Gastrocnemius medialis (tissue), 4 donors: ENCODE measurements at regions not wholly inside any gene's neighbourhood (a gene's known extent, or its start where the extent isn't known, plus 50 kb on each side); places are given as distances from the start of the nearest gene placed in this dataset.
A peak's percentile ranks its signal among the peaks of the same experiment; 100 is the strongest.
"Not testable (repeated sequence)": the region's sequence is repeated elsewhere in the genome, so short reads cannot be mapped to it uniquely, and the experiment has no call there.

Experiments used
- ATAC-seq, 2 donors: fragments of 150-250 bp; one replicate each; pipeline ENCODE4 v1.9.1; 2016
- DNase-seq, 2 donors: peaks; one replicate each; pipeline ENCODE4 v3.0.0-alpha.2; 2019
- H3K27ac ChIP-seq, 4 donors: fragments of 200-600 bp; sonication (generic); 1 replicate in 1 of 4; 2 replicates in 3 of 4; pipeline ENCODE4 v1.5.1; 2016 to 2018; ENCODE audit warnings: mild to moderate bottlenecking in 2 of 4, moderate library complexity in 1 of 4
- H3K27me3 ChIP-seq, 3 donors: fragments of 200-600 bp; sonication (generic) in 2 of 3; 1 replicate in 1 of 3; 2 replicates in 2 of 3; pipeline versions ENCODE4 v1.5.1 to v1.6.0; 2016 to 2019; ENCODE audit warnings: mild to moderate bottlenecking in 1 of 3, moderate library complexity in 1 of 3
- H3K36me3 ChIP-seq, 2 donors: fragments of 200-600 bp; sonication (generic) in 1 of 2; one replicate each; pipeline ENCODE4 v1.5.1; 2017 to 2018
- H3K4me1 ChIP-seq, 2 donors: fragments of 200-600 bp; sonication (generic) in 1 of 2; one replicate each; pipeline ENCODE4 v1.5.1; 2016 to 2017; ENCODE audit warnings: mild to moderate bottlenecking in 2 of 2
- H3K4me3 ChIP-seq, 4 donors: fragments of 200-600 bp; sonication (generic) in 3 of 4; 1 replicate in 1 of 4; 2 replicates in 3 of 4; pipeline ENCODE4 v1.5.1; 2016 to 2019; ENCODE audit warnings: mild to moderate bottlenecking in 2 of 4
- H3K9me3 ChIP-seq, 3 donors: fragments of 200-600 bp; sonication (generic) in 2 of 3; 1 replicate in 1 of 3; 2 replicates in 2 of 3; pipeline ENCODE4 v1.5.1; 2016 to 2019
- POLR2A ChIP-seq, 2 donors: fragments of 450-650 bp; IDR thresholded peaks; one replicate each; pipeline ENCODE4 v1.6.1; 2017; ENCODE audit warnings: antibody characterized with exemption in 2 of 2, mild to moderate bottlenecking in 2 of 2, moderate library complexity in 2 of 2
- in situ Hi-C, 4 donors: fragments of 200-750 bp; cut with MboI; loops; one replicate each; pipeline versions ENCODE4 v1.15.0 to v1.8.0; 2017; ENCODE audit warnings: low sequenced_read_pairs in 4 of 4
- intact Hi-C: fragments of 100-400 bp; cut with DNase I; formaldehyde crosslinking; loops from one replicate; pipeline ENCODE4 v1.15.1; 2023; ENCODE audit warnings: low total_unique reads
- TF ChIP-seq, protein P1 (sequence below), 5 experiments: fragments of 450-650 bp in 3 of 5; fragments of 200-600 bp in 2 of 5; sonication (generic) in 2 of 5; IDR thresholded peaks in 4 of 5; conservative IDR thresholded peaks in 1 of 5; 1 replicate in 4 of 5; 2 replicates in 1 of 5; pipeline ENCODE4 v1.5.1; 2016 to 2019; ENCODE audit warnings: antibody characterized with exemption in 5 of 5, mild to moderate bottlenecking in 3 of 5, moderate library complexity in 3 of 5

DNA sequence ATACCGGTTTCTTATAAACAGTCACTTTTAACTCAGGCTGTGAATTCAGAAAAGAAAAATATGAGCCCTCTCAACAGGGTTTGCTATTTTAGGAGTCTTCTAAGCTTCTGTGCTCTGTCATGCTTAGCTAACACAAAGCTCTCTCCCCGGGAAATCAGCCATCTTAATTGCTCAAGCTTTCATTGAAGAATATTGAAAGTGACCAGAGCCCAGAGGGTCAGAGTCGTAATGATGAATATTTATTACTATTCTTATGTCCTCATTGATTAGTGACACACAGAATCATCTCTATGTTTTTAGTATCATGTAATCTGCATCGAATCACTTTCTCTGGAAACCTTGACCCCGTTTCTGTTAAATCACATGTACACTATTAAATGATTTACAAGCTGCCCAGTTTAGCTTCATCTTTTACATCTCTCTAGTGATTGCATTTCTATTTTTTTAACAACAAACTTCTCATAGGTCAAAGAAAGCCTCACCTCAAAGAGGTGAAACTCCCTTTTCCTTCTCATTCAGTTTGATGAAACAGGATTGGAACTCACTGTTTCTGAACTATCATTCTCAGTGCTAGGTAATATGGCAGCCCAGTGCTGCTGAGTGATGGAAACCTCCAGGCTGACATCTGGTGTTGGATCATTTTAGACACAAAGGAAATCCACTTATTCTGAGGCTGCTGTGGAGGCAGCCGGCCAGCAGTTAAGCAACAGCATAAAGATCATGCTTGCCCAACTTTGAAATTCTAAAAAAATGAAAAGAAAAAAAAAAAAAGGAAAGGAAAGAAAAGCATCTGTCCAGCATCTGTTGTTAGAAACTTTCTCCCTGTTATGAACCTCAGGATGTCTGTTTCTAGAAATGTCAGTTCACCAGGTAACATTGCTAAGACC, 96.3 kb downstream of the RFPL4B start:
- H3K4me3 ChIP-seq, result no peak overlapping the region
- no peak overlapping the region for H3K27ac ChIP-seq
- no peaks in the 10 kb centered on the region for H3K36me3 ChIP-seq
- H3K9me3 ChIP-seq, result no peaks in the 10 kb centered on the region
- no peaks in the 10 kb centered on the region for H3K4me1 ChIP-seq
- no peaks in the 10 kb centered on the region for H3K27me3 ChIP-seq
- peak; percentile 3 to 41 for DNase-seq
- ATAC-seq, result no peak
- TF ChIP-seq, protein P1, sequence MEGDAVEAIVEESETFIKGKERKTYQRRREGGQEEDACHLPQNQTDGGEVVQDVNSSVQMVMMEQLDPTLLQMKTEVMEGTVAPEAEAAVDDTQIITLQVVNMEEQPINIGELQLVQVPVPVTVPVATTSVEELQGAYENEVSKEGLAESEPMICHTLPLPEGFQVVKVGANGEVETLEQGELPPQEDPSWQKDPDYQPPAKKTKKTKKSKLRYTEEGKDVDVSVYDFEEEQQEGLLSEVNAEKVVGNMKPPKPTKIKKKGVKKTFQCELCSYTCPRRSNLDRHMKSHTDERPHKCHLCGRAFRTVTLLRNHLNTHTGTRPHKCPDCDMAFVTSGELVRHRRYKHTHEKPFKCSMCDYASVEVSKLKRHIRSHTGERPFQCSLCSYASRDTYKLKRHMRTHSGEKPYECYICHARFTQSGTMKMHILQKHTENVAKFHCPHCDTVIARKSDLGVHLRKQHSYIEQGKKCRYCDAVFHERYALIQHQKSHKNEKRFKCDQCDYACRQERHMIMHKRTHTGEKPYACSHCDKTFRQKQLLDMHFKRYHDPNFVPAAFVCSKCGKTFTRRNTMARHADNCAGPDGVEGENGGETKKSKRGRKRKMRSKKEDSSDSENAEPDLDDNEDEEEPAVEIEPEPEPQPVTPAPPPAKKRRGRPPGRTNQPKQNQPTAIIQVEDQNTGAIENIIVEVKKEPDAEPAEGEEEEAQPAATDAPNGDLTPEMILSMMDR (IDR thresholded peaks at IDR 0.05 in 4 of 5, conservative IDR thresholded peaks at IDR 0.05 in 1 of 5), result no peak
- no peak for TF ChIP-seq POLR2A (IDR thresholded peaks at IDR 0.05)
- in situ Hi-C loops (no loop called here), intact Hi-C loops (no loop called here)

DNA sequence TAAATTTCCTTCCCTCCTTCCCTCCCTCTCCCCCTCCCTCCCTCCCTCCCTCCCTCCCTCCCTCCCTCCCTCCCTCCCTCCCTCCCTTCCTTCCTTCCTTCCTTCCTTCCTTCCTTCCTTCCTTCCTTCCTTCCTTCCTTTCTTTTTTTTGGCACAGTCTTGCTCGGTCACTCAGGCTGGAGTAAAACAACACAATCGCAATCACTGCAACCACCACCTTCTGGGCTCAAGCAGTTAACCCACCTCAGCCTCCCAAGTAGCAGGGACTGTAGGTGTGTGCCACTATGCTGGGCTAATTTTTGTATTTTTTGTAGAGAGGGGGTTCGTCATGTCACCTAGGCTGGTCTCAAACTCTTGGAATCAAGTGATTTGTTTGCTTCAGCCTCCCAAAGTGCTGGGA, 101.7 kb downstream of the RFPL4B start:
- intact Hi-C loops, result not testable (repeated sequence)

DNA sequence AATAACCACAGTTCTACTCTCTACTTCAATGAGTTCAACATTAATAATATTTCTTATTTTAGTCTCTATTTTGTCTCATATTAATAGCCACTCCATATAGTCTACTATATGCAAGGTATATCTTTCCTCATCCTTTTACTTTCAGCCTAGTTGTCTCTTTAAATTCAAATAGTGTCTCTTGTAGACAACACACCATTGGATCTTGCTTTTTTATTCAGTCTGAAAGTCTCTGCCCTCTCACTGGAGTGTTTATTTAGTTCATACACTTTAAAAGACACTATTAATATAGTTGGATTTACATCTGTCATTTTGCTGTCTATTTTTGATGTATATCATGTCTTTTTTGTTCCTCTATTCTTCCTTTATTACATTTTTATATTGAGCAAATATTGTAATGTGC, 103.5 kb downstream of the RFPL4B start:
- Histone ChIP-seq H3K27me3 (no peaks in the 10 kb centered on the region), H3K36me3 (no peaks in the 10 kb centered on the region), H3K9me3 (no peaks in the 10 kb centered on the region), H3K4me3 (no peak overlapping the region), H3K4me1 (no peaks in the 10 kb centered on the region), H3K27ac (no peak overlapping the region)
- in situ Hi-C loops (no loop called here), intact Hi-C loops (no loop called here)
- DNase-seq (no peak), ATAC-seq (no peak)
- TF ChIP-seq, protein P1 (IDR thresholded peaks at IDR 0.05 in 4 of 5, conservative IDR thresholded peaks at IDR 0.05 in 1 of 5), result no peak
- TF ChIP-seq POLR2A (IDR thresholded peaks at IDR 0.05), result no peak

More for the DNA sequence above, 101.7 kb downstream of the RFPL4B start:
- H3K36me3 ChIP-seq, H3K27ac ChIP-seq, H3K4me1 ChIP-seq, H3K27me3 ChIP-seq, DNase-seq, H3K4me3 ChIP-seq, ATAC-seq, H3K9me3 ChIP-seq, in situ Hi-C loops: not testable (repeated sequence)

DNA sequence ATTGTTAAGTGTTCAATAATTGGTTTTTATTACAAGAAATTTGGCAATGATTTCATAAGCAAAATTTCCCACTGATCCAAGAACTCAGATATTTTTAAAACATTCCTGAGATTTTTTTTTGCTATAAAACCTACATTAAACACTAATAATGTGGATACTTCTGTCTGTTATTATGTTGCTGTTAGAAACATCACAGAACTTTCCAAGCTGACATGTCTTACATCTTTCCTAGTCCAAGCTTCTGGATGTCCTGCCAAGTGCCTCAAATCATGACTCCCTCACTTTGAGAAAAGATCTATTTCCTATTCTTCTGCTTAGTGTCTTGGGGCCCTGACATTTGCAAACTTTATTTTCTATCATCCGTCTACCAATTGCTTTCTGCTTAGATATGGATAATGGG, 110.8 kb downstream of the RFPL4B start:
- Histone ChIP-seq H3K36me3 (no peaks in the 10 kb centered on the region), H3K4me1 (no peaks in the 10 kb centered on the region), H3K4me3 (no peak overlapping the region), H3K9me3 (no peaks in the 10 kb centered on the region), H3K27ac (no peak overlapping the region), H3K27me3 (no peaks in the 10 kb centered on the region)
- intact Hi-C loops, result no loop called here
- ATAC-seq (no peak), DNase-seq (no peak)
- in situ Hi-C loops, result no loop called here
- no peak for TF ChIP-seq POLR2A (IDR thresholded peaks at IDR 0.05)
- TF ChIP-seq, protein P1 (IDR thresholded peaks at IDR 0.05 in 4 of 5, conservative IDR thresholded peaks at IDR 0.05 in 1 of 5), result no peak

DNA sequence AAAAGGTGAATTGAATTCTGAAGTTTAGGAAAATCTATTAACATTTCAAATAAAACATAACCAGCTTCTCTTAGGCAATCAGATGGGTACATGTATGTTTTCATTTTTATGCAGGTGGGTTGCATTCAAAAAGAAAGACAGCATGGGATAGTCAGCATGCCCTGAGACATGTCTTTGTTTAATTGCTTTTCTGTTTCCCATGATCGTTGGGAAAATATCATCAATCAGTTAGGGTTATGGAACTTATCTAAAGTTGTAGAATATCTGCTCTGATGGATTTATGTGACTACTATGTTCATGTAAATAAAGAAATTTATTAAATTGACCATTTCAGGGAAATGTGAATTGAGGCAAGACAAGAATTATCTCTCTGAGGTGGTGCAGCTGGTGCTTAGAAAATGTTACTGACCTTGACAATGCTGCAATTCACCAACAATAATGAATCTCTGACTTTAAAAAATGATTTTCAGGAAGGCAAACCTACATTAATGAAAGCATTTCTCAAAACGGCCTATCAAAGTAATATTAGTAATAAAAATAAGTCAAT, 112.7 kb downstream of the RFPL4B start:
- no peaks in the 10 kb centered on the region for H3K9me3 ChIP-seq
- intact Hi-C loops, result no loop called here
- H3K36me3 ChIP-seq, result no peaks in the 10 kb centered on the region
- no peak overlapping the region for H3K27ac ChIP-seq
- ATAC-seq (no peak), DNase-seq (no peak)
- TF ChIP-seq, protein P1 (IDR thresholded peaks at IDR 0.05 in 4 of 5, conservative IDR thresholded peaks at IDR 0.05 in 1 of 5), result no peak
- H3K4me1 ChIP-seq, result no peaks in the 10 kb centered on the region
- no peaks in the 10 kb centered on the region for H3K27me3 ChIP-seq
- in situ Hi-C loops, result no loop called here
- no peak overlapping the region for H3K4me3 ChIP-seq
